ENCODE measurements at regions not wholly inside any gene's neighbourhood (a gene's known extent, or its start where the extent isn't known, plus 50 kb on each side); places are given as distances from the start of the nearest gene placed in this dataset.

DNA sequence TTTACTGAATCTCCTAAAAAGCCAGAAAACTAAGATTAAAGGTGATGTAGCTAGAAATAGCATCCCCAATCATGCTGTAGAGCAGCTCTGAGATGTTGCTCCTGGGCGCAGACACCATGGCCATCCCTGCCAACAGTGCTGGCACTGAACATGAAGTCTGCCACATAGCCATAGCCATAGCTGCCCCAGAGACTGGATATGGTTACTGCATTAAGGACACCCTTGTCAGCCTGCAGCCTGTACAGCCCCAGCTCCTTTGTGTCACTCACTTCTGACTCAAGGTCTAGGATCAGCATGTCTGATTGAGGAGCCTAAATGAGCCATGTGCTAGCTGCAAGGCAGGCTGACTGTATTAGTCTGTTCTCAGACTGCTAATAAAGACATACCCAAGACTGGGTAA is 284.6 kb downstream of the RPS24 start:
- ChIA-PET CTCF (interaction anchor here (1.0 kb wide), 1 partner anchor 13 kb away, joined by 3 read pairs; no protein-coding TSS in a partner anchor), POLR2A (no interaction called here)
- intact Hi-C loops (cut with micrococcal nuclease), result no loop called here
- Mint-ChIP-seq H3K4me3 (no peak overlapping the region), H3K27me3 (no peaks in the 10 kb centered on the region), H3K36me3 (no peaks in the 10 kb centered on the region), H3K4me1 (ENCODE audit: low read depth) (peaks cover 21% of the 10 kb centered on the region), H3K27ac (no peak overlapping the region), H3K9me3 (no peaks in the 10 kb centered on the region)
- DNase-seq, result no peak

- intact Hi-C loops (cut with micrococcal nuclease), result no loop called here
- Mint-ChIP-seq H3K36me3 (no peaks in the 10 kb centered on the region), H3K9me3 (peaks cover 2% of the 10 kb centered on the region), H3K4me1 (ENCODE audit: low read depth) (peaks cover 24% of the 10 kb centered on the region), H3K27ac (no peak overlapping the region), H3K27me3 (no peaks in the 10 kb centered on the region), H3K4me3 (no peak overlapping the region)
- no peak for DNase-seq
- POLR2A ChIA-PET, result no interaction called here
- CTCF ChIA-PET, result interaction anchor here (1.0 kb wide), 1 partner anchor 14 kb away, joined by 3 read pairs; no protein-coding TSS in a partner anchor
Measured at GRCh38 chr10:78319371-78319770, 285.7 kb downstream of the RPS24 start.

DNA sequence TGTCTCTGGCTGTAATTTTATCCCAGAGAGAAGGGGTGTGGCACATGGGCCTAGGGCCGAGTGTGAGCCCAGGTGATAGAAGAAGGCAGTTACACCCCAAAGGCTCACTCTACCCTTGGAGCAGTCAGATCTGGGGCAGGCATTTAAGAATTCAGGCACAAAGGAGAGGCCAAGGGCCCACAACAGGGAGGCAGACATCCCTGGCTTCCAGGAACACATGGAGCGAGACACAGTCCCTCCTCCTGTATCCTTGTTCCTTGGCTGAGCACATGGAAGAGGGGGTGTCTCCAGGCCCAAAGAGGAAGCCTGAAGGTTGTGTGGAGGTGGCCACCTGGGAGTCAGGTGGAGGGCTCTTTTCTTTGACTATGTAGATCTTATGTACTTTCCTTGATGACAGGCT is 286.2 kb downstream of the RPS24 start:
- Mint-ChIP-seq H3K27ac (peak overlapping the region; percentile 14), H3K36me3 (no peaks in the 10 kb centered on the region), H3K9me3 (peaks cover 7% of the 10 kb centered on the region), H3K27me3 (no peaks in the 10 kb centered on the region), H3K4me1 (ENCODE audit: low read depth) (peaks cover 24% of the 10 kb centered on the region), H3K4me3 (no peak overlapping the region)
- intact Hi-C loops (cut with micrococcal nuclease), result no loop called here
- DNase-seq, result no peak
- CTCF ChIA-PET, result no interaction called here
- POLR2A ChIA-PET, result no interaction called here

DNA sequence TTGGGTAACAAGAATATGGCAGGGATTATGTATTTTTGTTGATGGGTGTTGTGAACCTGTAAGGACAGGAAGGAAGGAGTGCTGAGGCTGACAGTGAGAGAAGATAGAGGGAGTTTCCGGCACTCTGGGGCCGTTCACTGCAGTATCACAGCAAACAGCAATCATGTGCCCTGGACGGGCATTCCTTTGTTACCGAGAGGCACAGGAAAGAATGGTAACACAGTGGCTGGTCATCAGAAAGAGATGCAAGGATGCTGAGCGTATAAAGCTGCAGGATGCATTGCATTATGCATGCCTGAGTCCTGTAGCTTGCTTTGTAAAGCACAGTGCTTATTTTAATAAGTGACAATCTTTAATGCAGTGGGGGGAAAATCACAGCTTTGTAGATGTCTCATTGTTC is 286.8 kb downstream of the RPS24 start:
- no peak for DNase-seq

GRCh38 chr10:78321000-78321399 is 287.3 kb downstream of the RPS24 start:
- Mint-ChIP-seq H3K27ac (peak overlapping the region; percentile 35), H3K4me1 (ENCODE audit: low read depth) (peaks cover 24% of the 10 kb centered on the region), H3K27me3 (no peaks in the 10 kb centered on the region), H3K36me3 (no peaks in the 10 kb centered on the region), H3K9me3 (peaks cover 14% of the 10 kb centered on the region), H3K4me3 (no peak overlapping the region)
- ChIA-PET POLR2A (no interaction called here), CTCF (interaction anchor here (1.4 kb wide), 1 partner anchor 274 kb away, joined by 3 read pairs; no protein-coding TSS in a partner anchor)
- DNase-seq, result no peak
- intact Hi-C loops (cut with micrococcal nuclease), result no loop called here

More for the DNA sequence above, 286.8 kb downstream of the RPS24 start:
- ChIA-PET POLR2A (no interaction called here), CTCF (interaction anchor here (1.4 kb wide), 1 partner anchor 273 kb away, joined by 3 read pairs; no protein-coding TSS in a partner anchor)
- Mint-ChIP-seq H3K4me3 (no peak overlapping the region), H3K27ac (peak overlapping the region; percentile 14), H3K4me1 (ENCODE audit: low read depth) (peaks cover 24% of the 10 kb centered on the region), H3K27me3 (no peaks in the 10 kb centered on the region), H3K9me3 (peaks cover 11% of the 10 kb centered on the region), H3K36me3 (no peaks in the 10 kb centered on the region)
- intact Hi-C loops (cut with micrococcal nuclease), result no loop called here

- peaks cover 19% of the 10 kb centered on the region for H3K9me3 Mint-ChIP-seq
- no peaks in the 10 kb centered on the region for H3K27me3 Mint-ChIP-seq
- ChIA-PET CTCF (interaction anchor here (1.4 kb wide), 1 partner anchor 274 kb away, joined by 3 read pairs; no protein-coding TSS in a partner anchor), POLR2A (no interaction called here)
- intact Hi-C loops (cut with micrococcal nuclease), result no loop called here
- no peak for DNase-seq
- no peak overlapping the region for H3K27ac Mint-ChIP-seq
- H3K36me3 Mint-ChIP-seq, result peaks cover 4% of the 10 kb centered on the region
- no peak overlapping the region for H3K4me3 Mint-ChIP-seq
- H3K4me1 Mint-ChIP-seq (ENCODE audit: low read depth), result peaks cover 24% of the 10 kb centered on the region
Measured at GRCh38 chr10:78321500-78321899, 287.8 kb downstream of the RPS24 start.

DNA sequence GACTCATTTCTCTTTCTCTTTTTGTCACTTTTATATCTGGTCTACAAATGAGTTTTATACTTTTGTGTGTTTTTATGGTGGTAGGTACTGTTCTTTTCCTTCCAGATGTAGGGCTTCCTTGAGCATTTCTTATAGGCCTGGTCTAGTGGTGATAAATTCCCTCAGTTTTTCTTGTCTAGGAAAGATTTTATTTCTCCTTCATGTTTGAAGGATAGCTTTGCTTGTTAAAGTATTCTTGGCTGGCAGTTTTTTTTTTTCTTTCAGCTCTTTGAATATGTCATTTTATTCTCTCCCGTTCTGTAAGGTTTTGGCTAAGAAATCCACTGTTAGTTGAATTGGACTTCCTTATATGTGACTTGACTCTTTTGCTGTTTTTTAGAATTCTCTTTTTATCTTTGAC is 292.7 kb downstream of the RPS24 start:
- peaks cover 7% of the 10 kb centered on the region for H3K4me1 Mint-ChIP-seq (ENCODE audit: low read depth)
- no peak overlapping the region for H3K27ac Mint-ChIP-seq
- H3K9me3 Mint-ChIP-seq, result peaks cover 29% of the 10 kb centered on the region
- intact Hi-C loops (cut with micrococcal nuclease), result no loop called here
- peaks cover 2% of the 10 kb centered on the region for H3K27me3 Mint-ChIP-seq
- no peak overlapping the region for H3K4me3 Mint-ChIP-seq
- no peak for DNase-seq
- ChIA-PET POLR2A (no interaction called here), CTCF (no interaction called here)
- peaks cover 5% of the 10 kb centered on the region for H3K36me3 Mint-ChIP-seq

- ChIA-PET POLR2A (no interaction called here), CTCF (no interaction called here)
- intact Hi-C loops (cut with micrococcal nuclease), result no loop called here
Measured at GRCh38 chr10:78327778-78328591, 294.3 kb downstream of the RPS24 start.

DNA sequence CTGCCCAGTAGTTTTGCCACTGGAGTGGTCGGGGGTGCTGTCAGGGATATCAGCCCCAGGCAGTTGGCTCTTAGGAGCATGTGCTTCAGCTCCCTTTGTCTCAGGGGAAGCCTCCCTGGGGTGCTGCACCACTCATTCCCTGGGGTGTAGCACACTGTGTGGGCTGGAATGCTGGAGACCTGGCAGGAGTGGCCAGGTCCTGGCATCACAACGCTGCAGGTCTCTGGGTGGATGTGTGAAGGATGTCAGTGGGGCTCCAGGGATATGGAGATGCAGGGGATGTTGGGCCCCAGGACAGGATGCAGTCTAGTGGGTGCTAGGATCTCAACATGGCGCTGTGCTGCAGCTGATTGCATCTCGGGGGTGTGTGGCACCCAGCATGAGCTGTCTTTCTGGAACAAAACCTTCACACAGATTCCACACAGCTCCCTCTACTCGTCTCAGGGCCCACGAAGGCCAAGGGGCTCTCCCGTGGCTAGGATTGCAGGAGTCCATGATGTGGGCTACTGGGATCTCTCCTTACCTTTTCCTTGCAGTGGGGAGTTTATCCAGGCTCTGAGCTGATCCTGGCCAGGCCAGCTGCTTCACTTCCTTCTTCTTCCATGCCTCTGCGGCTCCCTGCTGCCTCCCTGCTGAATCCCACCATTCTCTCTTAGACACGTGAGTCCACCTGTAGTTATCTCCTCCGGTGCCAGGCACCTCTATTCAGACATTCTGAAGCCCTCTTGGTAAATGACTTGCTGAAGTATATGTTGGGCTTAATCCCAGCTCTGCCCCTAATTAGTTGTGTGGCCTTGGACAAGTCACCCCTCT is 295.1 kb downstream of the RPS24 start:
- intact Hi-C loops (cut with micrococcal nuclease), result no loop called here
- ChIA-PET POLR2A (no interaction called here), CTCF (no interaction called here)
- Mint-ChIP-seq H3K4me3 (no peak overlapping the region), H3K27ac (no peak overlapping the region), H3K36me3 (peaks cover 5% of the 10 kb centered on the region), H3K27me3 (peaks cover 2% of the 10 kb centered on the region), H3K4me1 (ENCODE audit: low read depth) (peaks cover 2% of the 10 kb centered on the region), H3K9me3 (peaks cover 29% of the 10 kb centered on the region)
- no peak for DNase-seq

More at GRCh38 chr10:78327778-78328591, 294.3 kb downstream of the RPS24 start:
- Mint-ChIP-seq H3K9me3 (peaks cover 29% of the 10 kb centered on the region), H3K4me1 (ENCODE audit: low read depth) (peaks cover 6% of the 10 kb centered on the region), H3K36me3 (peaks cover 5% of the 10 kb centered on the region), H3K27ac (no peak overlapping the region), H3K4me3 (no peak overlapping the region), H3K27me3 (peaks cover 2% of the 10 kb centered on the region)
- no peak for DNase-seq

DNA sequence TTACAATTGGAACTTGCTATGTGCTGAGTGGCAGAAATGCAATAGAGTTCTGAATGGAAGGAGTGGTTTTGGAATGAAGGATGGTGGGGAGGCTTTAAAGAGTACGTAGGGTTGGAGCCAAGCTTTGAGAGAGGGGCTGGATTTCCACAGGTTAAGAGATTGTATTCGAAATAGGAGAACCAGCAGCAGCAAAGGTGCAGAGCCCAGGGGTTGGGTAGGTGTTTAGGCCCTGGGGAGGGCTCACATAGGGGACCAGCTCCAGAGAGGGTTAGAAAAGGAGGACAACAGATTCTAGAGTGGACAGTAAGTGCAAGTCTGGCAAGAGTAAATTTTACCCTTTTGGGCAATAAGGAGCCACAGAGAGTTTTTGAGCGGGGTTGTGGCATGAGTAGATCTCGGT is 297.2 kb downstream of the RPS24 start:
- Mint-ChIP-seq H3K4me1 (ENCODE audit: low read depth) (no peaks in the 10 kb centered on the region), H3K27ac (no peak overlapping the region), H3K36me3 (peaks cover 5% of the 10 kb centered on the region), H3K27me3 (peaks cover 2% of the 10 kb centered on the region), H3K9me3 (peaks cover 16% of the 10 kb centered on the region), H3K4me3 (no peak overlapping the region)
- no peak for DNase-seq
- intact Hi-C loops (cut with micrococcal nuclease), result no loop called here
- ChIA-PET CTCF (no interaction called here), POLR2A (no interaction called here)

GRCh38 chr10:78331391-78331922 is 297.8 kb downstream of the RPS24 start:
- H3K4me1 Mint-ChIP-seq (ENCODE audit: low read depth), result no peaks in the 10 kb centered on the region
- no peak for DNase-seq
- peaks cover 10% of the 10 kb centered on the region for H3K9me3 Mint-ChIP-seq
- no peak overlapping the region for H3K27ac Mint-ChIP-seq
- H3K4me3 Mint-ChIP-seq, result no peak overlapping the region
- peaks cover 2% of the 10 kb centered on the region for H3K27me3 Mint-ChIP-seq
- peaks cover 2% of the 10 kb centered on the region for H3K36me3 Mint-ChIP-seq
- intact Hi-C loops (cut with micrococcal nuclease), result no loop called here
- POLR2A ChIA-PET, result no interaction called here
- CTCF ChIA-PET, result no interaction called here

DNA sequence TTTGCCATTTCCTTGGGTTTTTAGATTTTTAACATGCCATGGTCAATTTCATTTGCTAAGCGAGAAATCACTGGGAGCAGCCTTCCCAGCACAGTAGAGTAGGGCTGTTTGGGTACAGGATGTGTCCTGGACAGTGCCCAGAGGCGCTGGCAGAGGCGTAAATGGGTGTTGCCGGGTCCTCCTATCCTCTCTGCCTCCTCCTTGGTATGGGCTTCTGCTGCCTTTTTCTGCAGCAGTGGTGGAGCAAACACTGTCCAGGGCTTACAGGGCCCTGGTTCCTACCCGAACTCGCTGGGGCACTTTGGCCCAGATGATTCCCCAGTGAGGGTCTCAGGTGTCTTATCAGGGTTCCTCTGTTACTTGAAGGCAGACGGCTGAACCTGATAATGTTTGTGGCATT is 298.3 kb downstream of the RPS24 start:
- Mint-ChIP-seq H3K4me1 (ENCODE audit: low read depth) (no peaks in the 10 kb centered on the region), H3K4me3 (no peak overlapping the region), H3K36me3 (no peaks in the 10 kb centered on the region), H3K27me3 (peaks cover 2% of the 10 kb centered on the region), H3K9me3 (peaks cover 6% of the 10 kb centered on the region), H3K27ac (no peak overlapping the region)
- CTCF ChIA-PET, result no interaction called here
- intact Hi-C loops (cut with micrococcal nuclease), result no loop called here
- DNase-seq, result no peak
- POLR2A ChIA-PET, result no interaction called here
